ENCODE measurements at regions not wholly inside any gene's neighbourhood (a gene's known extent, or its start where the extent isn't known, plus 50 kb on each side); places are given as distances from the start of the nearest gene placed in this dataset.

- no peak overlapping the region for H3K14ac ChIP-seq (ENCODE audit: insufficient read length)
- no peak overlapping the region for H2BK12ac ChIP-seq (ENCODE audit: low read depth, low read length)
- H2BK20ac ChIP-seq (ENCODE audit: low read length), result no peak overlapping the region
- H3K18ac ChIP-seq (ENCODE audit: extremely low read depth, low read length), result no peak overlapping the region
- H2AK5ac ChIP-seq (ENCODE audit: low read depth, low read length), result no peak overlapping the region
- no peak overlapping the region for H2AFZ ChIP-seq (ENCODE audit: low read length)
- no peak overlapping the region for H2BK120ac ChIP-seq (replicated peaks; ENCODE audit: low read depth, low read length)
- no peaks in the 10 kb centered on the region; the same call in 1 of the 2 replicates for H3K23me2 ChIP-seq (ENCODE audit: low read depth, low read length)
- H3K23ac ChIP-seq (ENCODE audit: insufficient read length), result no peak overlapping the region
- POLR2A ChIA-PET (ENCODE audit: partially characterized antibody), result no interaction called here
- peaks cover 0 to 1% (median 0%) of the 10 kb centered on the region in 4 experiments; a peak in 1 of 7 replicates for H3K4me1 ChIP-seq (replicated peaks in 1 of 4; ENCODE audit: control insufficient read depth in 3 of 4, insufficient read depth in 4 of 4, low read length in 3 of 4)
- CTCF ChIA-PET (ENCODE audit: partially characterized antibody), result interaction anchor here (0.5 to 1.9 kb wide), 5 partner anchors 9 to 28 kb away, joined by 3 to 6 read pairs (median 4); no protein-coding TSS in a partner anchor
- no peaks in the 10 kb centered on the region for H3K9me3 ChIP-seq (ENCODE audit: insufficient read depth in 2 of 2, low read depth in 1 of 2, low read length in 1 of 2)
- H3K4me3 ChIP-seq (ENCODE audit: extremely low read depth in 1 of 4, insufficient read depth in 2 of 4, low read depth in 3 of 4, low read length in 4 of 4), result no peak overlapping the region
- no peak for DNase-seq (ENCODE audit: low read depth in 1 of 2, low spot score in 2 of 2)
- no peak overlapping the region for H3K4me2 ChIP-seq (ENCODE audit: insufficient read depth in 1 of 2, low read depth in 2 of 2, low read length in 2 of 2)
- no peak overlapping the region for H3K56ac ChIP-seq (replicated peaks; ENCODE audit: insufficient read length, low read depth, low read length)
- no peaks in the 10 kb centered on the region for H3K79me2 ChIP-seq (ENCODE audit: control insufficient read depth in 1 of 2, insufficient read depth in 2 of 2, low read length in 2 of 2)
- no peaks in the 10 kb centered on the region for H4K20me1 ChIP-seq (replicated peaks in 1 of 2; ENCODE audit: control insufficient read depth in 1 of 2, insufficient read depth in 2 of 2, low read length in 2 of 2)
- no peak overlapping the region for H2BK5ac ChIP-seq (ENCODE audit: low read depth, low read length)
- H3K36me3 ChIP-seq (ENCODE audit: control insufficient read depth in 2 of 4, insufficient read depth in 4 of 4, low read length in 3 of 4), result no peaks in the 10 kb centered on the region
- no peaks in the 10 kb centered on the region for H3K27me3 ChIP-seq (replicated peaks in 1 of 4; ENCODE audit: control insufficient read depth in 3 of 4, extremely low read depth in 1 of 4, insufficient read depth in 3 of 4, low read length in 3 of 4)
- H3K4ac ChIP-seq (replicated peaks; ENCODE audit: insufficient read length, low read depth, low read length), result no peak overlapping the region
- no peak overlapping the region for H3K9ac ChIP-seq (replicated peaks in 1 of 4; ENCODE audit: extremely low read depth in 1 of 4, low read depth in 3 of 4, low read length in 3 of 4)
- no peak overlapping the region for H4K5ac ChIP-seq (ENCODE audit: insufficient read length, low read depth, low read length)
- no peak overlapping the region for H3K27ac ChIP-seq (ENCODE audit: low read depth, low read length)
- FAIRE-seq, result no peak
- H4K8ac ChIP-seq (ENCODE audit: extremely low read depth, insufficient read depth, low read length), result no peak overlapping the region
- no peak for TF ChIP-seq CHD2 (IDR thresholded peaks at IDR 0.05; ENCODE audit: low read length)
- TF ChIP-seq CREB1 (IDR thresholded peaks at IDR 0.05), result no peak
- TF ChIP-seq ATF3 (IDR thresholded peaks at IDR 0.05; ENCODE audit: insufficient read depth, low read depth, low read length), result no peak
- TF ChIP-seq ASH2L (IDR thresholded peaks at IDR 0.05; ENCODE audit: low read length), result no peak
- no peak for TF ChIP-seq SP1 (IDR thresholded peaks at IDR 0.05; ENCODE audit: low read depth, low read length)
- TF ChIP-seq FOSL1 (IDR thresholded peaks at IDR 0.05; ENCODE audit: insufficient read depth, low read depth, low read length), result no peak
- no peak for TF ChIP-seq GABPA (IDR thresholded peaks at IDR 0.05; ENCODE audit: borderline replicate concordance, insufficient read depth, low read length)
- H3K79me1 ChIP-seq (ENCODE audit: low read depth, low read length), result no peaks in the 10 kb centered on the region
- H2BK15ac ChIP-seq (ENCODE audit: low read length), result no peak overlapping the region
- H4K91ac ChIP-seq (replicated peaks; ENCODE audit: insufficient read length, low read length), result no peak overlapping the region
- WGBS, 2 experiments (ENCODE audit: extremely low coverage in 1 of 2, insufficient coverage in 1 of 2, insufficient read length in 1 of 2, insufficient replicate concordance in 2 of 2, low coverage in 1 of 2, low lambda C conversion rate in 2 of 2, missing lambda C conversion rate in 1 of 2), result 92% methylated on average over 5 of the region's 5 CpGs; no CpG with 5 or more reads in 1 of the 2 experiments
These were observed 144.2 kb upstream of the FBXL4 start for GRCh38 chr6:99091985-99092384.
